Common myeloid progenitor, CD34-positive (primary cell): ENCODE measurements at regions not wholly inside any gene's neighbourhood (a gene's known extent, or its start where the extent isn't known, plus 50 kb on each side); places are given as distances from the start of the nearest gene placed in this dataset.
A peak's percentile ranks its signal among the peaks of the same experiment; 100 is the strongest.

Experiments used
- CTCF ChIA-PET: fragments of 350-600 bp; sonication (Branson Sonifier 250); formaldehyde crosslinking; loops from one replicate; lab custom pipeline; 2021; ENCODE audit warnings: antibody characterized with exemption; lab: Charles Lee
- POLR2A ChIA-PET: fragments of 350-600 bp; sonication (Branson Sonifier 250); formaldehyde crosslinking; loops from one replicate; lab custom pipeline; 2021; ENCODE audit warnings: antibody characterized with exemption; lab: Charles Lee
- DNase-seq, 3 donors: peaks; one replicate each; pipeline versions ENCODE4 v3.0.0 to v3.0.0-alpha.2; 2013
- H3K27ac ChIP-seq, 2 experiments: 1 replicate in 1 of 2; 2 replicates in 1 of 2; pipeline ENCODE4 v1.7.0; 2013; ENCODE audit warnings: inconsistent platforms in 2 of 2, low read length in 2 of 2, mild to moderate bottlenecking in 2 of 2, low read depth in 1 of 2, moderate library complexity in 1 of 2; ENCODE audit not compliant: severe bottlenecking in 2 of 2, insufficient read depth in 1 of 2, poor library complexity in 1 of 2
- H3K27me3 ChIP-seq, 5 experiments: replicated peaks in 2 of 5; 1 replicate in 3 of 5; 2 replicates in 2 of 5; pipeline versions ENCODE4 v1.6.1 to v1.7.0; 2013; ENCODE audit warnings: low read length in 4 of 5, mild to moderate bottlenecking in 2 of 5, moderate library complexity in 2 of 5, inconsistent platforms in 1 of 5; ENCODE audit not compliant: insufficient read depth in 5 of 5, control insufficient read depth in 4 of 5
- H3K36me3 ChIP-seq, 4 experiments: 1 replicate in 2 of 4; 2 replicates in 2 of 4; pipeline versions ENCODE4 v1.6.1 to v1.7.0; 2013; ENCODE audit warnings: low read length in 3 of 4, control low read depth in 1 of 4, mild to moderate bottlenecking in 1 of 4; ENCODE audit not compliant: control insufficient read depth in 4 of 4, insufficient read depth in 4 of 4
- H3K4me1 ChIP-seq, 4 experiments: 1 replicate in 3 of 4; 2 replicates in 1 of 4; pipeline versions ENCODE4 v1.6.1 to v1.7.1; 2013; ENCODE audit warnings: low read length in 3 of 4, mild to moderate bottlenecking in 3 of 4, control low read depth in 1 of 4, inconsistent platforms in 1 of 4, moderate library complexity in 1 of 4; ENCODE audit not compliant: control insufficient read depth in 4 of 4, insufficient read depth in 4 of 4; ENCODE audit errors: control extremely low read depth in 1 of 4
- H3K4me3 ChIP-seq, 7 experiments: 1 replicate in 4 of 7; 2 replicates in 3 of 7; pipeline versions ENCODE4 v1.5.1 to v1.7.0; 2013; ENCODE audit warnings: mild to moderate bottlenecking in 7 of 7, low read length in 6 of 7, moderate library complexity in 6 of 7, inconsistent platforms in 2 of 7, low read depth in 2 of 7, control low read depth in 1 of 7; ENCODE audit not compliant: insufficient read depth in 4 of 7, control insufficient read depth in 1 of 7; ENCODE audit errors: extremely low read depth in 1 of 7
- H3K9me3 ChIP-seq, 5 experiments: 1 replicate in 4 of 5; 2 replicates in 1 of 5; pipeline versions ENCODE4 v1.6.1 to v1.7.1; 2013; ENCODE audit warnings: low read length in 4 of 5, mild to moderate bottlenecking in 2 of 5, inconsistent platforms in 1 of 5, low read depth in 1 of 5, moderate library complexity in 1 of 5; ENCODE audit not compliant: control insufficient read depth in 4 of 5, insufficient read depth in 2 of 5; ENCODE audit errors: control extremely low read depth in 1 of 5
- WGBS: methylation state at CpG from one replicate; pipeline ENCODE4 v1.1.5; 2013; ENCODE audit not compliant: insufficient coverage; 5-methylcytosine and 5-hydroxymethylcytosine counted together

DNA sequence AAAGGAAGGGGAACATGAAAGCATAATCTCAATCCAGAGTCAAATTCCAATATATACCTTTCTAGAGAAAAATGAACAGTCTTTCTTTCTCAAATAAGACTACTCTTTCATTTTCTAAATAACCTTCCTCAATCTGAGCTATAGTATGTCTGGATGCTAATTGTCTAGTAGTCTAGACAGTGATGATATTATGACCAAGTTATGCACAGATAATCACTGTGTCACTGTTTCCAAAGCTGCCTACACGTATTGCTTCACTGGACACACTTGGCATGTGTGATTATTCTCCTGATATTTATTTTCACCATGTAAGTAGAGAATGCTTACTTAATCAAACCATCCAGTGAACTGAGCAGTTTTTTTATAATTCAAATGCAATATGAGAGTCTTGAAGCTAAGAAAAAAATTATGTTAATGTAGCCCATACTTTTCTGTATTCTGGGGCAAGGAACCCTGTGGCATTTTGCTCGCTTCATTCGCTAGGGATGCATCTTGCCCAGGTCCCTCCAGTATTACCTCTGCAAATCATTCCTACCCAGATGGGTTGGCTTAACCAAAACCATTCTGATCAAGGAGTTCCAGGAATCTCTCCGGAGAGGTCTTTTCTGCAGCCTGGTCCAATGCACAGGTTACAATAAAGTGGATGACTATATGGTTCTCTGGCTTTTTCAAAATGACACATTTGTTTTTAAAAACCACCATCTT, 303.1 kb upstream of the RUNX1 start:
- no peak for DNase-seq
- ChIA-PET POLR2A (no interaction called here), CTCF (interaction anchor here (1.4 to 2.2 kb wide), 2 partner anchors 13 to 48 kb away, joined by 4 to 6 read pairs; no protein-coding TSS in a partner anchor)
- no peak overlapping the region for H3K27ac ChIP-seq
- H3K36me3 ChIP-seq: no peaks in the 10 kb centered on the region
- H3K27me3 ChIP-seq: no peaks in the 10 kb centered on the region
- no peak overlapping the region for H3K4me3 ChIP-seq
- no peaks in the 10 kb centered on the region for H3K9me3 ChIP-seq
- no peaks in the 10 kb centered on the region for H3K4me1 ChIP-seq
- WGBS: 96% methylated on average over 3 of the region's 4 CpGs

GRCh38 chr21:35351434-35351833, 302.3 kb upstream of the RUNX1 start:
- H3K4me3 ChIP-seq: no peak overlapping the region
- CTCF ChIA-PET: interaction anchor here (0.7 to 2.2 kb wide), 4 partner anchors 12 to 125 kb away, joined by 3 to 6 read pairs (median 4); no protein-coding TSS in a partner anchor
- WGBS: no CpG with 5 or more reads among the region's 1 CpG
- POLR2A ChIA-PET: no interaction called here
- H3K27ac ChIP-seq: no peak overlapping the region
- no peaks in the 10 kb centered on the region for H3K4me1 ChIP-seq
- H3K36me3 ChIP-seq: no peaks in the 10 kb centered on the region
- DNase-seq: no peak
- H3K9me3 ChIP-seq: no peaks in the 10 kb centered on the region
- no peaks in the 10 kb centered on the region for H3K27me3 ChIP-seq

- Histone ChIP-seq H3K36me3 (no peaks in the 10 kb centered on the region), H3K27ac (no peak overlapping the region), H3K27me3 (no peaks in the 10 kb centered on the region), H3K4me3 (no peak overlapping the region), H3K4me1 (no peaks in the 10 kb centered on the region), H3K9me3 (no peaks in the 10 kb centered on the region)
- DNase-seq: no peak
- ChIA-PET POLR2A (no interaction called here), CTCF (interaction anchor here (0.7 to 2.2 kb wide), 5 partner anchors 11 to 125 kb away, joined by 3 to 6 read pairs (median 3); no protein-coding TSS in a partner anchor)
- WGBS: 94% methylated on average over 2 of the region's 2 CpGs
Measured at GRCh38 chr21:35350965-35351364, 301.9 kb upstream of the RUNX1 start.

- Histone ChIP-seq H3K27ac (no peak overlapping the region), H3K36me3 (no peaks in the 10 kb centered on the region), H3K9me3 (no peaks in the 10 kb centered on the region), H3K4me1 (no peaks in the 10 kb centered on the region), H3K4me3 (no peak overlapping the region), H3K27me3 (no peaks in the 10 kb centered on the region)
- CTCF ChIA-PET: no interaction called here
- WGBS: 98% methylated on average over 6 of the region's 9 CpGs
- no peak for DNase-seq
- POLR2A ChIA-PET: no interaction called here
Measured at GRCh38 chr21:35349376-35350080, 300.4 kb upstream of the RUNX1 start.

GRCh38 chr21:35348686-35349085, 299.6 kb upstream of the RUNX1 start:
- ChIA-PET POLR2A (interaction anchor here (0.5 kb wide), 1 partner anchor 283 kb away, joined by 3 read pairs; no protein-coding TSS in a partner anchor), CTCF (no interaction called here)

DNA sequence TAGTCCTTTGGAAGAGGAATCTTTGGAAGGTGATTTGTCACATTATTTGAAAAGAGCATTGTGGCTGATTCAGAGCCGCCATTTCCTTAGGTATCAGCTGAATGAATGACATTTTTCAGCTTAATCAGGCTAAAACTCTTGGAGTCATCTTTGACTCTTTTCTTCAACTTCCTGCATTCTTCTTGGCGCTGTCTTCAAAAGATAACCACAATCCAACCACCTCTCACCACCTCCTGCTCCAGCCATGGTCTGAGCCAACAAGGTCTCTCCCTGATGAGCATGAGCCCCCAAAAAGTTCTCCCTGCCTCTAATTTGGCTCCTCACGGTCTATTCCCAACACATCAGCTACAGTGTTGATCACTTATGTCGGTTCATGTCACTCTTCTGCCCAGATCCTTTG, 297.6 kb upstream of the RUNX1 start:
- Histone ChIP-seq H3K27ac (no peak overlapping the region), H3K27me3 (no peaks in the 10 kb centered on the region), H3K4me3 (no peak overlapping the region), H3K9me3 (no peaks in the 10 kb centered on the region), H3K36me3 (no peaks in the 10 kb centered on the region), H3K4me1 (peaks cover 0 to 11% (median 3%) of the 10 kb centered on the region in 4 experiments)
- ChIA-PET CTCF (no interaction called here), POLR2A (no interaction called here)
- peak in 2 of 3 donors; percentile 6 to 10 for DNase-seq
- WGBS: 89% methylated on average over 3 of the region's 4 CpGs

More at GRCh38 chr21:35348686-35349085, 299.6 kb upstream of the RUNX1 start:
- no peak overlapping the region for H3K4me3 ChIP-seq
- H3K27ac ChIP-seq: no peak overlapping the region
- H3K27me3 ChIP-seq: no peaks in the 10 kb centered on the region
- no peaks in the 10 kb centered on the region for H3K4me1 ChIP-seq
- no peaks in the 10 kb centered on the region for H3K9me3 ChIP-seq
- no peak for DNase-seq
- WGBS: no CpG with 5 or more reads among the region's 1 CpG
- H3K36me3 ChIP-seq: no peaks in the 10 kb centered on the region

- ChIA-PET POLR2A (no interaction called here), CTCF (no interaction called here)
- Histone ChIP-seq H3K9me3 (no peaks in the 10 kb centered on the region), H3K4me3 (no peak overlapping the region), H3K27me3 (no peaks in the 10 kb centered on the region), H3K4me1 (peaks cover 0 to 11% (median 3%) of the 10 kb centered on the region in 4 experiments), H3K27ac (no peak overlapping the region), H3K36me3 (no peaks in the 10 kb centered on the region)
- no peak for DNase-seq
Measured at GRCh38 chr21:35345954-35346353, 296.9 kb upstream of the RUNX1 start.
